H9 (cell line): ENCODE measurements at regions not wholly inside any gene's neighbourhood (a gene's known extent, or its start where the extent isn't known, plus 50 kb on each side); places are given as distances from the start of the nearest gene placed in this dataset.
"Not testable (repeated sequence)": the region's sequence is repeated elsewhere in the genome, so short reads cannot be mapped to it uniquely, and the experiment has no call there.

Experiments used
- DNase-seq: peaks from one replicate; pipeline ENCODE4 v3.0.0-alpha.2; 2017
- H2AFZ ChIP-seq: one replicate; pipeline ENCODE4 v1.6.1; 2013; ENCODE audit warnings: mild to moderate bottlenecking, low read length, control low read depth, moderate library complexity
- H2AK5ac ChIP-seq: 2 replicates; pipeline ENCODE4 v1.6.1; 2013; ENCODE audit warnings: low read length, control low read depth, mixed read lengths; ENCODE audit not compliant: insufficient read length
- H2BK120ac ChIP-seq: one replicate; pipeline ENCODE4 v1.6.1; 2013; ENCODE audit warnings: low read depth, mild to moderate bottlenecking, low read length, control low read depth, inconsistent platforms; ENCODE audit not compliant: poor library complexity, severe bottlenecking
- H2BK12ac ChIP-seq: 2 replicates; pipeline ENCODE4 v1.6.1; 2013; ENCODE audit warnings: low read length, control low read depth, mixed read lengths, low read depth; ENCODE audit not compliant: insufficient read length
- H2BK15ac ChIP-seq: 2 replicates; pipeline ENCODE4 v1.6.1; 2013; ENCODE audit warnings: low read depth, low read length, control low read depth
- H2BK20ac ChIP-seq: one replicate; pipeline ENCODE4 v1.6.1; 2013; ENCODE audit warnings: low read depth, mild to moderate bottlenecking, low read length, control low read depth, inconsistent platforms; ENCODE audit not compliant: poor library complexity, severe bottlenecking
- H2BK5ac ChIP-seq: 2 replicates; pipeline ENCODE4 v1.6.1; 2013; ENCODE audit warnings: low read length, control low read depth, mixed read lengths; ENCODE audit not compliant: insufficient read length
- H3K14ac ChIP-seq: 2 replicates; pipeline ENCODE4 v1.6.1; 2013; ENCODE audit warnings: low read length, control low read depth; ENCODE audit not compliant: insufficient read depth
- H3K18ac ChIP-seq: 2 replicates; pipeline ENCODE4 v1.6.1; 2013; ENCODE audit warnings: low read depth, mild to moderate bottlenecking, mixed read lengths, low read length, control low read depth; ENCODE audit not compliant: insufficient read length
- H3K23ac ChIP-seq: 2 replicates; pipeline ENCODE4 v1.6.1; 2013; ENCODE audit warnings: low read length, control low read depth, mixed read lengths, low read depth; ENCODE audit not compliant: insufficient read length
- H3K23me2 ChIP-seq: 2 replicates; pipeline ENCODE4 v1.6.1; 2013; ENCODE audit warnings: low read depth, mild to moderate bottlenecking, mixed read lengths, low read length, control low read depth; ENCODE audit not compliant: insufficient read length, poor library complexity, severe bottlenecking
- H3K27ac ChIP-seq: 2 replicates; pipeline ENCODE4 v1.5.1; 2013; ENCODE audit warnings: low read length, control low read depth, mixed read lengths, low read depth; ENCODE audit not compliant: insufficient read length
- H3K27me3 ChIP-seq: 2 replicates; pipeline ENCODE4 v1.6.1; 2013; ENCODE audit warnings: low read length, control low read depth, inconsistent platforms; ENCODE audit not compliant: insufficient read depth
- H3K4ac ChIP-seq: 2 replicates; pipeline ENCODE4 v1.6.1; 2013; ENCODE audit warnings: low read depth, mild to moderate bottlenecking, control low read depth, inconsistent platforms, low read length, moderate library complexity
- H3K4me1 ChIP-seq: 2 replicates; pipeline ENCODE4 v1.6.1; 2013; ENCODE audit warnings: low read length, control low read depth, inconsistent platforms; ENCODE audit not compliant: insufficient read depth
- H3K4me2 ChIP-seq: 2 replicates; pipeline ENCODE4 v1.6.1; 2013; ENCODE audit warnings: low read length, control low read depth, mixed read lengths; ENCODE audit not compliant: insufficient read length, insufficient read depth
- H3K56ac ChIP-seq: 2 replicates; pipeline ENCODE4 v1.6.1; 2013; ENCODE audit warnings: low read depth, mild to moderate bottlenecking, mixed read lengths, low read length, control low read depth; ENCODE audit not compliant: insufficient read length
- H3K79me1 ChIP-seq: 2 replicates; pipeline ENCODE4 v1.6.1; 2013; ENCODE audit warnings: low read depth, mild to moderate bottlenecking, moderate library complexity, low read length, control low read depth, inconsistent platforms; ENCODE audit not compliant: insufficient read depth, poor library complexity, severe bottlenecking
- H3K79me2 ChIP-seq: 2 replicates; pipeline ENCODE4 v1.6.1; 2013; ENCODE audit warnings: low read length, control low read depth, inconsistent platforms; ENCODE audit not compliant: insufficient read depth
- H3K9ac ChIP-seq: 2 replicates; pipeline ENCODE4 v1.6.1; 2013; ENCODE audit warnings: low read length, control low read depth, mixed read lengths; ENCODE audit not compliant: insufficient read length; ENCODE audit errors: extremely low read depth
- H3K9me3 ChIP-seq: one replicate; pipeline ENCODE4 v1.6.1; 2013; ENCODE audit warnings: low read depth, low read length, inconsistent platforms; ENCODE audit not compliant: control insufficient read depth
- H3T11ph ChIP-seq: one replicate; pipeline ENCODE4 v1.6.1; 2013; ENCODE audit warnings: mild to moderate bottlenecking, low read length, control low read depth, inconsistent platforms
- H4K20me1 ChIP-seq: one replicate; pipeline ENCODE4 v1.6.1; 2013; ENCODE audit not compliant: control insufficient read depth, insufficient read length, insufficient read depth
- H4K5ac ChIP-seq: 2 replicates; pipeline ENCODE4 v1.6.1; 2013; ENCODE audit warnings: low read depth, mild to moderate bottlenecking, mixed read lengths, low read length, control low read depth; ENCODE audit not compliant: insufficient read length
- H4K8ac ChIP-seq: replicated peaks from 2 replicates; pipeline ENCODE4 v1.6.1; 2013; ENCODE audit warnings: low read length, control low read depth, mixed read lengths, low read depth; ENCODE audit not compliant: insufficient read length
- H4K91ac ChIP-seq: 2 replicates; pipeline ENCODE4 v1.6.1; 2013; ENCODE audit warnings: low read depth, mild to moderate bottlenecking, moderate library complexity, mixed read lengths, low read length, control low read depth; ENCODE audit not compliant: insufficient read length
- H3K27ac Mint-ChIP-seq, 3 experiments: 2 replicates in 2 of 3; 3 replicates in 1 of 3; pipeline ENCODE4 v1.8.0; 2020 to 2021; ENCODE audit warnings: mixed read lengths in 3 of 3, mild to moderate bottlenecking in 1 of 3, moderate library complexity in 1 of 3
- H3K27me3 Mint-ChIP-seq: 2 replicates; pipeline ENCODE4 v1.8.0; 2021; ENCODE audit warnings: low read depth, mild to moderate bottlenecking, moderate library complexity, mixed read lengths
- H3K36me3 Mint-ChIP-seq, 3 experiments: 2 replicates in 2 of 3; 3 replicates in 1 of 3; pipeline ENCODE4 v1.8.0; 2020 to 2021; ENCODE audit warnings: low read depth in 3 of 3, mixed read lengths in 3 of 3; ENCODE audit not compliant: insufficient read depth in 1 of 3
- H3K4me1 Mint-ChIP-seq, 2 experiments: 2 replicates each; pipeline ENCODE4 v1.8.0; 2020; ENCODE audit warnings: mixed read lengths in 2 of 2
- H3K4me3 Mint-ChIP-seq, 2 experiments: 2 replicates in 1 of 2; 3 replicates in 1 of 2; pipeline ENCODE4 v1.8.0; 2020 to 2021; ENCODE audit warnings: mild to moderate bottlenecking in 2 of 2, mixed read lengths in 2 of 2, moderate library complexity in 1 of 2
- H3K9me3 Mint-ChIP-seq, 2 experiments: 2 replicates in 1 of 2; 3 replicates in 1 of 2; pipeline ENCODE4 v1.8.0; 2020; ENCODE audit warnings: mild to moderate bottlenecking in 2 of 2, mixed read lengths in 2 of 2, moderate library complexity in 1 of 2
- WGBS: extraction: QIAGEN DNeasy Blood & Tissue Kit; methylation state at CpG from one replicate; pipeline ENCODE4 v1.1.7; 2013; ENCODE audit warnings: missing lambda C conversion rate, low lambda C conversion rate, mixed read lengths; ENCODE audit not compliant: insufficient read length; ENCODE audit errors: extremely low coverage; 5-methylcytosine and 5-hydroxymethylcytosine counted together
- TF ChIP-seq, protein P1 (sequence below): fragments of 200-600 bp; sonication (generic); conservative IDR thresholded peaks from 3 replicates; pipeline ENCODE4 v1.8.0; 2021; ENCODE audit warnings: antibody characterized with exemption, mild to moderate bottlenecking

DNA sequence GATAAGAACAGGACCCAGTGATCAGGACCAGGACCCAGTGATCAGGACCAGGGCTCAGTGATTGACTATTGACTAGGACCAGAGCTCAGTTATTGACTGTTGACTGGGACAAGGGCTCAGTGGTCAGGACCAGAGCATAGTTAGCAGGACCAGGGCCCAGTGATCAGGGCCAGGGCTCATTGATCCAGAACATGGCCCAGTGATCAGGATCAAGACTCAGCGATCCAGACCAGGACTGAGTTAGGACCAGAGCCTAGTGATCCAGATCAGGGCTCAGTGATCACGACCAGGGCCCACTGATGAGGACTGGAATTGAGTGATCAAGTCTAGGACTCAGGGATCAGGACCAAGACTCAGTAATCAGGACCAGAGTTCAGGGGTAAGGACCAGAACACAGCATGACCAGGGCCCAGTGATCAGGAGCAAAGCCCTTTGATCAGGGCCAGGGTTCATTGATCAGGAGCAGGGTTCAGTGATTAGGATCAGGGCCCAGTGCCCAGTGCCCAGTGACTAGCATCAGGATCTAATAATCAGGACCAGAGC lies 176.0 kb downstream of the TMEM121 start:
- H3K27me3 Mint-ChIP-seq = peaks cover 6% of the 10 kb centered on the region
- peaks cover 22 to 33% (median 30%) of the 10 kb centered on the region in 3 experiments; a peak in 6 of 7 replicates for H3K36me3 Mint-ChIP-seq
- TF ChIP-seq, protein P1, sequence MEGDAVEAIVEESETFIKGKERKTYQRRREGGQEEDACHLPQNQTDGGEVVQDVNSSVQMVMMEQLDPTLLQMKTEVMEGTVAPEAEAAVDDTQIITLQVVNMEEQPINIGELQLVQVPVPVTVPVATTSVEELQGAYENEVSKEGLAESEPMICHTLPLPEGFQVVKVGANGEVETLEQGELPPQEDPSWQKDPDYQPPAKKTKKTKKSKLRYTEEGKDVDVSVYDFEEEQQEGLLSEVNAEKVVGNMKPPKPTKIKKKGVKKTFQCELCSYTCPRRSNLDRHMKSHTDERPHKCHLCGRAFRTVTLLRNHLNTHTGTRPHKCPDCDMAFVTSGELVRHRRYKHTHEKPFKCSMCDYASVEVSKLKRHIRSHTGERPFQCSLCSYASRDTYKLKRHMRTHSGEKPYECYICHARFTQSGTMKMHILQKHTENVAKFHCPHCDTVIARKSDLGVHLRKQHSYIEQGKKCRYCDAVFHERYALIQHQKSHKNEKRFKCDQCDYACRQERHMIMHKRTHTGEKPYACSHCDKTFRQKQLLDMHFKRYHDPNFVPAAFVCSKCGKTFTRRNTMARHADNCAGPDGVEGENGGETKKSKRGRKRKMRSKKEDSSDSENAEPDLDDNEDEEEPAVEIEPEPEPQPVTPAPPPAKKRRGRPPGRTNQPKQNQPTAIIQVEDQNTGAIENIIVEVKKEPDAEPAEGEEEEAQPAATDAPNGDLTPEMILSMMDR = no peak
- Histone ChIP-seq H2BK120ac (no peak overlapping the region), H2BK15ac (no peak overlapping the region), H3K23me2 (no peaks in the 10 kb centered on the region), H4K5ac (no peak overlapping the region), H2BK5ac (no peak overlapping the region), H3K9me3 (peaks cover 43% of the 10 kb centered on the region), H4K20me1 (no peaks in the 10 kb centered on the region), H3K18ac (no peak overlapping the region), H3K4me2 (no peak overlapping the region), H3K79me2 (no peaks in the 10 kb centered on the region), H3K27me3 (no peaks in the 10 kb centered on the region), H2BK20ac (no peak overlapping the region), H2BK12ac (no peak overlapping the region), H3K4me1 (no peaks in the 10 kb centered on the region), H4K8ac (no peak overlapping the region), H3K4ac (no peak overlapping the region), H2AK5ac (no peak overlapping the region), H3T11ph (no peak overlapping the region), H3K23ac (no peak overlapping the region), H3K56ac (no peak overlapping the region), H2AFZ (no peak overlapping the region), H4K91ac (no peak overlapping the region), H3K9ac (no peak overlapping the region), H3K14ac (no peak overlapping the region), H3K27ac (no peak overlapping the region), H3K79me1 (no peaks in the 10 kb centered on the region)
- DNase-seq = no peak
- no peak overlapping the region for H3K4me3 Mint-ChIP-seq
- no peak overlapping the region for H3K27ac Mint-ChIP-seq
- WGBS = no CpG with 5 or more reads among the region's 2 CpGs
- H3K9me3 Mint-ChIP-seq = peaks cover 60 to 71% of the 10 kb centered on the region in 2 experiments
- H3K4me1 Mint-ChIP-seq = no peaks in the 10 kb centered on the region

GRCh38 chr14:105703044-105703665 lies 176.8 kb downstream of the TMEM121 start:
- H2BK12ac ChIP-seq, H3K79me2 ChIP-seq, H4K91ac ChIP-seq, H3T11ph ChIP-seq, H4K8ac ChIP-seq, H3K18ac ChIP-seq, H4K5ac ChIP-seq, H3K56ac ChIP-seq, H2BK20ac ChIP-seq, H2BK5ac ChIP-seq, H3K4ac ChIP-seq, H2BK120ac ChIP-seq, H3K27me3 Mint-ChIP-seq, H2BK15ac ChIP-seq, H3K9ac ChIP-seq, H3K27me3 ChIP-seq, DNase-seq, H3K23me2 ChIP-seq, H2AFZ ChIP-seq, H3K79me1 ChIP-seq, H3K27ac Mint-ChIP-seq, H3K27ac ChIP-seq, H2AK5ac ChIP-seq, H4K20me1 ChIP-seq, H3K4me3 Mint-ChIP-seq, H3K23ac ChIP-seq, H3K4me2 ChIP-seq, H3K14ac ChIP-seq, H3K4me1 Mint-ChIP-seq, H3K4me1 ChIP-seq: not testable (repeated sequence)
- peaks cover 46% of the 10 kb centered on the region for H3K9me3 ChIP-seq
- no CpG with 5 or more reads among the region's 8 CpGs for WGBS
- H3K36me3 Mint-ChIP-seq = peaks cover 20 to 30% (median 28%) of the 10 kb centered on the region in 3 experiments; a peak in 6 of 7 replicates
- peaks cover 60 to 71% of the 10 kb centered on the region in 2 experiments for H3K9me3 Mint-ChIP-seq
